Left kidney (tissue), 1 donor: ENCODE measurements at regions not wholly inside any gene's neighbourhood (a gene's known extent, or its start where the extent isn't known, plus 50 kb on each side); places are given as distances from the start of the nearest gene placed in this dataset.
"Not testable (repeated sequence)": the region's sequence is repeated elsewhere in the genome, so short reads cannot be mapped to it uniquely, and the experiment has no call there.

Source experiments
- DNase-seq: peaks from one replicate; pipeline ENCODE4 v3.0.0-alpha.2; 2013

- DNase-seq: no peak
These were observed 93.5 kb upstream of the LOC128125822 start for GRCh38 chr6:63478734-63479133.

GRCh38 chr6:63486196-63486595, 86.1 kb upstream of the LOC128125822 start:
- no peak for DNase-seq

GRCh38 chr6:63487103-63487813, 85.0 kb upstream of the LOC128125822 start:
- DNase-seq: no peak

GRCh38 chr6:63491119-63491518, 81.2 kb upstream of the LOC128125822 start:
- DNase-seq: no peak

- DNase-seq: no peak
These were observed 79.8 kb upstream of the LOC128125822 start for GRCh38 chr6:63492476-63492875.

GRCh38 chr6:63493557-63493956, 78.7 kb upstream of the LOC128125822 start:
- no peak for DNase-seq

GRCh38 chr6:63496361-63496804, 75.9 kb upstream of the LOC128125822 start:
- no peak for DNase-seq

GRCh38 chr6:63502156-63502555, 70.1 kb upstream of the LOC128125822 start:
- DNase-seq: no peak

GRCh38 chr6:63503199-63503598, 69.1 kb upstream of the LOC128125822 start:
- no peak for DNase-seq

GRCh38 chr6:63504777-63505384, 67.4 kb upstream of the LOC128125822 start:
- no peak for DNase-seq

- no peak for DNase-seq
These were observed 65.2 kb upstream of the LOC128125822 start for GRCh38 chr6:63507096-63507495.

- peak; percentile 15 for DNase-seq
These were observed 62.5 kb upstream of the LOC128125822 start for GRCh38 chr6:63509652-63510352.

- no peak for DNase-seq
These were observed 62.0 kb upstream of the LOC128125822 start for GRCh38 chr6:63510353-63510686.

- DNase-seq: no peak
These were observed 61.4 kb upstream of the LOC128125822 start for GRCh38 chr6:63510849-63511248.

GRCh38 chr6:63514488-63515173, 57.6 kb upstream of the LOC128125822 start:
- DNase-seq: no peak

- not testable (repeated sequence) for DNase-seq
These were observed 57.1 kb upstream of the LOC128125822 start for GRCh38 chr6:63515227-63515626.

GRCh38 chr6:63516186-63516944, 55.9 kb upstream of the LOC128125822 start:
- no peak for DNase-seq

GRCh38 chr6:63517221-63517620, 55.1 kb upstream of the LOC128125822 start:
- DNase-seq: no peak

- DNase-seq: no peak
These were observed 50.6 kb upstream of the LOC128125822 start for GRCh38 chr6:63521475-63522210.
